ENCODE measurements at regions not wholly inside any gene's neighbourhood (a gene's known extent, or its start where the extent isn't known, plus 50 kb on each side); places are given as distances from the start of the nearest gene placed in this dataset.

GRCh38 chr1:191140038-191140437 is 662.4 kb upstream of the BRINP3 start:
- no peak for TF ChIP-seq CTCF (IDR thresholded peaks at IDR 0.05)
- Histone ChIP-seq H3K27ac (no peak overlapping the region), H3K4me1 (ENCODE audit: control insufficient read depth in 1 of 2, insufficient read depth in 1 of 2, low read depth in 1 of 2, low read length in 1 of 2) (no peaks in the 10 kb centered on the region), H3K9me3 (no peaks in the 10 kb centered on the region), H3K27me3 (no peaks in the 10 kb centered on the region), H3K36me3 (no peaks in the 10 kb centered on the region), H3K4me3 (ENCODE audit: low read depth in 1 of 2, low read length in 1 of 2) (no peak overlapping the region)

- Histone ChIP-seq H3K4me3 (ENCODE audit: low read depth in 1 of 2, low read length in 1 of 2) (no peak overlapping the region), H3K27ac (no peak overlapping the region), H3K9me3 (no peaks in the 10 kb centered on the region), H3K36me3 (no peaks in the 10 kb centered on the region), H3K4me1 (ENCODE audit: control insufficient read depth in 1 of 2, insufficient read depth in 1 of 2, low read depth in 1 of 2, low read length in 1 of 2) (no peaks in the 10 kb centered on the region), H3K27me3 (no peaks in the 10 kb centered on the region)
- TF ChIP-seq CTCF (IDR thresholded peaks at IDR 0.05), result no peak
These were observed 665.1 kb upstream of the BRINP3 start for GRCh38 chr1:191142748-191143147.

GRCh38 chr1:191145834-191146233 is 668.2 kb upstream of the BRINP3 start:
- no peak overlapping the region for H3K27ac ChIP-seq
- H3K27me3 ChIP-seq, result no peaks in the 10 kb centered on the region
- H3K9me3 ChIP-seq, result no peaks in the 10 kb centered on the region
- TF ChIP-seq CTCF (IDR thresholded peaks at IDR 0.05), result no peak
- no peaks in the 10 kb centered on the region for H3K4me1 ChIP-seq (ENCODE audit: control insufficient read depth in 1 of 2, insufficient read depth in 1 of 2, low read depth in 1 of 2, low read length in 1 of 2)
- no peak overlapping the region for H3K4me3 ChIP-seq (ENCODE audit: low read depth in 1 of 2, low read length in 1 of 2)
- no peaks in the 10 kb centered on the region for H3K36me3 ChIP-seq

GRCh38 chr1:191151321-191151807 is 673.7 kb upstream of the BRINP3 start:
- Histone ChIP-seq H3K4me3 (ENCODE audit: low read depth in 1 of 2, low read length in 1 of 2) (no peak overlapping the region), H3K36me3 (no peaks in the 10 kb centered on the region)
- TF ChIP-seq CTCF (IDR thresholded peaks at IDR 0.05), result no peak

GRCh38 chr1:191152776-191153175 is 675.1 kb upstream of the BRINP3 start:
- Histone ChIP-seq H3K9me3 (peaks cover 2% of the 10 kb centered on the region), H3K4me1 (ENCODE audit: control insufficient read depth in 1 of 2, insufficient read depth in 1 of 2, low read depth in 1 of 2, low read length in 1 of 2) (no peaks in the 10 kb centered on the region), H3K4me3 (ENCODE audit: low read depth in 1 of 2, low read length in 1 of 2) (no peak overlapping the region), H3K36me3 (no peaks in the 10 kb centered on the region), H3K27me3 (no peaks in the 10 kb centered on the region), H3K27ac (no peak overlapping the region)
- TF ChIP-seq CTCF (IDR thresholded peaks at IDR 0.05), result no peak

More at GRCh38 chr1:191151321-191151807, 673.7 kb upstream of the BRINP3 start:
- Histone ChIP-seq H3K9me3 (peaks cover 2% of the 10 kb centered on the region), H3K4me1 (ENCODE audit: control insufficient read depth in 1 of 2, insufficient read depth in 1 of 2, low read depth in 1 of 2, low read length in 1 of 2) (no peaks in the 10 kb centered on the region), H3K27me3 (no peaks in the 10 kb centered on the region), H3K27ac (no peak overlapping the region)

GRCh38 chr1:191155178-191155577 is 677.5 kb upstream of the BRINP3 start:
- Histone ChIP-seq H3K4me3 (ENCODE audit: low read depth in 1 of 2, low read length in 1 of 2) (no peak overlapping the region), H3K27me3 (no peaks in the 10 kb centered on the region), H3K9me3 (peaks cover 2% of the 10 kb centered on the region), H3K36me3 (no peaks in the 10 kb centered on the region), H3K4me1 (ENCODE audit: control insufficient read depth in 1 of 2, insufficient read depth in 1 of 2, low read depth in 1 of 2, low read length in 1 of 2) (no peaks in the 10 kb centered on the region), H3K27ac (no peak overlapping the region)
- TF ChIP-seq CTCF (IDR thresholded peaks at IDR 0.05), result no peak

All from neutrophil (primary cell).